AG09319 (cell line): ENCODE measurements at regions not wholly inside any gene's neighbourhood (a gene's known extent, or its start where the extent isn't known, plus 50 kb on each side); places are given as distances from the start of the nearest gene placed in this dataset.
A peak's percentile ranks its signal among the peaks of the same experiment; 100 is the strongest.

Experiments
- DNase-seq: peaks from one replicate; pipeline ENCODE4 v3.0.0-alpha.2; 2010; ENCODE audit warnings: low read depth; ENCODE audit errors: extremely low read depth
- CTCF ChIP-seq: IDR thresholded peaks from 2 replicates; pipeline ENCODE4 v1.5.1; 2011; ENCODE audit warnings: low read depth, mild to moderate bottlenecking, inconsistent platforms, low read length, moderate library complexity

- TF ChIP-seq CTCF: no peak
- DNase-seq: no peak
Measured at GRCh38 chr3:177749836-177750235, 552.6 kb upstream of the TBL1XR1 start.

GRCh38 chr3:177750436-177750835 is 553.2 kb upstream of the TBL1XR1 start:
- DNase-seq: no peak
- TF ChIP-seq CTCF: no peak

GRCh38 chr3:177751770-177752169 is 554.5 kb upstream of the TBL1XR1 start:
- no peak for DNase-seq
- TF ChIP-seq CTCF: no peak

DNA sequence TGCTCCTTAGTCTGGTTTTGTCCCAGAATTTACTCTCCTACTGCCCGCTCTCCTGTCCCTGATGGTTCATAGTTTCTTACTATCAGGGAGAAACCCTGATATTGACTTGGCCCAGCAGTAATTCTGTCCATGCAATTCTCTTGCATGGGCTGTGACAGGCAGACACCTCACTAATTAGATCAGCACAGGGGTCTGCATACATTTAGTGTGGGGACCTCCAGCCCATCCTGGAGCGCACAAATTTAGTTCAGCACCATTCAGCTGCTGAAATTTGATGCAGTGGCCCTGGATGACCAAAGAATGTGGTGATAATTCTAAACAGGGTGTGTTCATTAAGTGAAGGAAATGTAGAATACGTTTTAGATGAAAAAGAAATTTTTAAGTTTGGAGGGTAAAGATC is 555.5 kb upstream of the TBL1XR1 start:
- no peak for DNase-seq
- no peak for TF ChIP-seq CTCF

DNA sequence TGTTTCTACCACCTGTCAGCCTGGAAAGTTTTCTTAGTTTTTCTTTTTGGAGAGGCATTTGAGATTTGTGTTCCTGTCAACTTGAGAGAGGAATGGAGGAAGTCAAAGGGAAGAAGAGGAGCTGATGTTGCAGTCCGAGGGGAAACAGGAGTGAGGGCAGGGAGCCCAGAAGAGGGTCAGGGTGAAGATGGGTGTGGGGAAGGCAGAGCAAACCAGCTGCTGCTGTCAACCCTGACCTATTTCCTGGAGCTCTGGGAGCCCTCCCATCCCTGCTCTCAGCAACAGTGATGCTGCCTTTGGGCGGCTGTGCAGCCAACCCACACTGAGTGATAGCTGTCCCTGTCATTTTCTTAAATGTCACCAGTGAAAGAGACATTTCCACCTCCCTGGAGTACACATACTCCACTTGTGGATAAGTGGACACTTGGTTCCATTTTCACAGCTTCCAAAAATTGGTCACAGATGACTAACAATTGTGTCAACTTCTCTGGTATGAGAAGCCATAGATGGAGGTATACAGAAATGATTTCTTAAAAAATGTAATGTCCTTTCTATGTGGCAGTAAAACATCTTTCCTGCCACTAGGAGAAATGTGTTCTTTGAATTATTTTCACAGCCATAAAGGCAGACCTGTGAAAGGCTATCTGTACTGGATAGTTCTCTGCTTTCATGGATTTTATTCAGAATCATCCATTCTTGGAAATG is 556.3 kb upstream of the TBL1XR1 start:
- TF ChIP-seq CTCF: no peak
- no peak for DNase-seq

- no peak for TF ChIP-seq CTCF
Measured at GRCh38 chr3:177754508-177754921, 557.2 kb upstream of the TBL1XR1 start.

DNA sequence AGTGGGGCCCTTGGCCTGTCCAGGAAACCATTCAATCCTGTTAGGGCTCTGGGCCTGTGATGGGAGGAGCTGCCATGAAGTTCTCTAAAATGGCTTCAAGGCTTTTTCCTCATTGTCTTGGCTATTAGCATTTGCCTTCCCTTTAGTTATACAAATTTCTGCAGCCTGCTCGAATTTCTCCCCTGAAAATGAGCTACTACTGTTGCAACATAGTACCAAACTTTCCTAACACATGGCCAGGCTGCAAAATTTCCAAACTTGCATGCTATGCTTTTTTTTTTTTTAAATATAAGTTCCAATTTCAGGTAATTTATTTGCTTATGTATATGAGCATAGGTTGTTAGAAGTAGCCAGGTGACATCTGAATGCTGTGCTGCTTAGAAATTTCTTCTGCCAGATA is 560.8 kb upstream of the TBL1XR1 start:
- DNase-seq: peak; percentile 51
- TF ChIP-seq CTCF: no peak

More at GRCh38 chr3:177754508-177754921, 557.2 kb upstream of the TBL1XR1 start:
- no peak for DNase-seq
